ENCODE measurements at regions not wholly inside any gene's neighbourhood (a gene's known extent, or its start where the extent isn't known, plus 50 kb on each side); places are given as distances from the start of the nearest gene placed in this dataset.
"Not testable (repeated sequence)": the region's sequence is repeated elsewhere in the genome, so short reads cannot be mapped to it uniquely, and the experiment has no call there.

DNA sequence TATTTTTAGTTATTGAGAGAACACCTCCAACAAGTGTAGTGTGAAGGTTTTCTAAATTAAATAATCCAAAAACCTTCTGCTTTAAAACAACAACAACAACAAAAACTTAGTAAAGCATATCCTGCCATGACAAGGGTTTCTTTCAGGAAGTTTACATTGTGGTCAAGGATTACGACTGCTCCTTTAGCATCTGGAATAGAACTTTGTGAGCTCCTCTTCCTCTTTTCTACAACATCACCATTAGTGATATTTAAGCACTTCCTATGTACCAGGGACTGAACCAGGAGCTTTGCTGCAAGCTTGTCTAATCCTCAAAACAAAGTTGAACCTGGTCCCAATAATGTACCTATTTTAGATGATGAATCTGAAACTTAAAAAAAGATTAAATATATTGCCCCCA, 315.4 kb upstream of the KITLG start:
- Histone ChIP-seq H3K4me1 (ENCODE audit: control insufficient read depth, insufficient read depth, low read length) (no peaks in the 10 kb centered on the region), H3K36me3 (ENCODE audit: control insufficient read depth, insufficient read depth, low read length) (no peaks in the 10 kb centered on the region), H3K9me3 (ENCODE audit: control insufficient read depth, low read length) (no peaks in the 10 kb centered on the region), H3K27me3 (ENCODE audit: control insufficient read depth, insufficient read depth, low read length, poor library complexity, severe bottlenecking) (no peaks in the 10 kb centered on the region), H3K27ac (ENCODE audit: insufficient read depth, low read depth, low read length, poor library complexity, severe bottlenecking) (no peak overlapping the region), H3K4me3 (ENCODE audit: insufficient read depth, low read depth, low read length) (no peak overlapping the region)
- WGBS, 2 experiments: 90 to 95% methylated on average over 1 of the region's 1 CpG

- WGBS, 2 experiments: 93 to 100% methylated on average over 3 of the region's 3 CpGs
Observed at GRCh38 chr12:88893801-88894200, 313.5 kb upstream of the KITLG start.

DNA sequence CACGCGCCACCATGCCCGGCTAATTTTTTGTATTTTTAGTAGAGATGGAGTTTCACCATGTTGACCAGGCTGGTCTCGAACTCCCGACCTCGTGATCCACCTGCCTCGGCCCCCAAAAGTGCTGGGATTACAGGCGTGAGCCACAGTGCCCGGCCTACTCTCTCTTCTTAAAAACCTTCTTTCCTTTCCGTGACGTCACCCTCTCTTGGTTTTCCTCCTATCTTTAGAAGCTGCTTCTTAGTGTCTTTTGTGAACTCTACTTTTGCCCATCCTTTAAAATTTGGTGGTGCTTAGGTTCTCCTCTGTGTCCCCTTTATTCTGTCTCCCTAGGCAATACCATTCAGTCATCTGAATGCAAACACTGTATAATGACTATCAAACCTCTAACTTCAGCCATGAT, 311.2 kb upstream of the KITLG start:
- H3K9me3 ChIP-seq (ENCODE audit: control insufficient read depth, low read length); H3K27ac ChIP-seq (ENCODE audit: insufficient read depth, low read depth, low read length, poor library complexity, severe bottlenecking); H3K4me3 ChIP-seq (ENCODE audit: insufficient read depth, low read depth, low read length); H3K27me3 ChIP-seq (ENCODE audit: control insufficient read depth, insufficient read depth, low read length, poor library complexity, severe bottlenecking); H3K4me1 ChIP-seq (ENCODE audit: control insufficient read depth, insufficient read depth, low read length); H3K36me3 ChIP-seq (ENCODE audit: control insufficient read depth, insufficient read depth, low read length): not testable (repeated sequence)
- WGBS, 2 experiments: 94 to 95% methylated on average over 11 of the region's 11 CpGs

More at GRCh38 chr12:88893801-88894200, 313.5 kb upstream of the KITLG start:
- Histone ChIP-seq H3K9me3 (ENCODE audit: control insufficient read depth, low read length) (no peaks in the 10 kb centered on the region), H3K4me1 (ENCODE audit: control insufficient read depth, insufficient read depth, low read length) (no peaks in the 10 kb centered on the region), H3K4me3 (ENCODE audit: insufficient read depth, low read depth, low read length) (no peak overlapping the region), H3K27ac (ENCODE audit: insufficient read depth, low read depth, low read length, poor library complexity, severe bottlenecking) (no peak overlapping the region), H3K36me3 (ENCODE audit: control insufficient read depth, insufficient read depth, low read length) (no peaks in the 10 kb centered on the region), H3K27me3 (ENCODE audit: control insufficient read depth, insufficient read depth, low read length, poor library complexity, severe bottlenecking) (no peaks in the 10 kb centered on the region)

- no peaks in the 10 kb centered on the region for H3K9me3 ChIP-seq (ENCODE audit: control insufficient read depth, low read length)
- no peaks in the 10 kb centered on the region for H3K4me1 ChIP-seq (ENCODE audit: control insufficient read depth, insufficient read depth, low read length)
- no peak overlapping the region for H3K4me3 ChIP-seq (ENCODE audit: insufficient read depth, low read depth, low read length)
- no peak overlapping the region for H3K27ac ChIP-seq (ENCODE audit: insufficient read depth, low read depth, low read length, poor library complexity, severe bottlenecking)
- whole genome bisulfite sequencing, 2 experiments: 100% methylated on average over 1 of the region's 2 CpGs; no CpG with 5 or more reads in 1 of the 2 experiments
- no peaks in the 10 kb centered on the region for H3K27me3 ChIP-seq (ENCODE audit: control insufficient read depth, insufficient read depth, low read length, poor library complexity, severe bottlenecking)
- H3K36me3 ChIP-seq (ENCODE audit: control insufficient read depth, insufficient read depth, low read length): no peaks in the 10 kb centered on the region
Observed at GRCh38 chr12:88889326-88890110, 309.2 kb upstream of the KITLG start.

- Histone ChIP-seq H3K27ac (ENCODE audit: insufficient read depth, low read depth, low read length, poor library complexity, severe bottlenecking) (no peak overlapping the region), H3K36me3 (ENCODE audit: control insufficient read depth, insufficient read depth, low read length) (no peaks in the 10 kb centered on the region), H3K9me3 (ENCODE audit: control insufficient read depth, low read length) (no peaks in the 10 kb centered on the region), H3K4me3 (ENCODE audit: insufficient read depth, low read depth, low read length) (no peak overlapping the region), H3K4me1 (ENCODE audit: control insufficient read depth, insufficient read depth, low read length) (no peaks in the 10 kb centered on the region), H3K27me3 (ENCODE audit: control insufficient read depth, insufficient read depth, low read length, poor library complexity, severe bottlenecking) (no peaks in the 10 kb centered on the region)
- 95 to 100% methylated on average over 2 of the region's 2 CpGs for WGBS, 2 experiments
Observed at GRCh38 chr12:88884600-88884999, 304.3 kb upstream of the KITLG start.

DNA sequence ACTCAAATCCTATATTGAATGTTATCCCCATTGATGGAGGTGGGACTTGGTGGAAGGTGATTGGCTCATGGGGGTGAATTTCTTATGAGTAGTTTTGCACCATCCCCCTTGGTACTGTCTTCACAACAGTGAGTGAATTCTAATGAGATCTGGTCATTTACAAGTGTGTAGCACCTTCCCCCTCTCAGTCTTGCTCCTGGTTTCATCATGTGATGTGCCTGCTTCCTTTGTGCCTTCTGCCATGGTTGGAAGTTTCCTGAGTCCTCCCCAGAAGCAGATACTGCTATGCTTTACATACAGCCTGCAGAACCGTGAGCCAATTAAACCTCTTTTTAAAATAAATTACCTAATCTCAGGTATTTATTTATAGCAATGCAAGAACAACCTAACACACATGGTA, 302.4 kb upstream of the KITLG start:
- Histone ChIP-seq H3K27ac (ENCODE audit: insufficient read depth, low read depth, low read length, poor library complexity, severe bottlenecking) (no peak overlapping the region), H3K4me3 (ENCODE audit: insufficient read depth, low read depth, low read length) (no peak overlapping the region), H3K36me3 (ENCODE audit: control insufficient read depth, insufficient read depth, low read length) (no peaks in the 10 kb centered on the region), H3K27me3 (ENCODE audit: control insufficient read depth, insufficient read depth, low read length, poor library complexity, severe bottlenecking) (no peaks in the 10 kb centered on the region), H3K4me1 (ENCODE audit: control insufficient read depth, insufficient read depth, low read length) (no peaks in the 10 kb centered on the region), H3K9me3 (ENCODE audit: control insufficient read depth, low read length) (no peaks in the 10 kb centered on the region)
- WGBS, 2 experiments: 67 to 80% methylated on average over 1 of the region's 1 CpG

- Histone ChIP-seq H3K9me3 (ENCODE audit: control insufficient read depth, low read length) (no peaks in the 10 kb centered on the region), H3K36me3 (ENCODE audit: control insufficient read depth, insufficient read depth, low read length) (no peaks in the 10 kb centered on the region), H3K4me1 (ENCODE audit: control insufficient read depth, insufficient read depth, low read length) (no peaks in the 10 kb centered on the region), H3K4me3 (ENCODE audit: insufficient read depth, low read depth, low read length) (no peak overlapping the region), H3K27ac (ENCODE audit: insufficient read depth, low read depth, low read length, poor library complexity, severe bottlenecking) (no peak overlapping the region), H3K27me3 (ENCODE audit: control insufficient read depth, insufficient read depth, low read length, poor library complexity, severe bottlenecking) (no peaks in the 10 kb centered on the region)
- 95 to 100% methylated on average over 1 to 2 of the region's 2 CpGs for WGBS, 2 experiments
Observed at GRCh38 chr12:88880051-88880450, 299.8 kb upstream of the KITLG start.

DNA sequence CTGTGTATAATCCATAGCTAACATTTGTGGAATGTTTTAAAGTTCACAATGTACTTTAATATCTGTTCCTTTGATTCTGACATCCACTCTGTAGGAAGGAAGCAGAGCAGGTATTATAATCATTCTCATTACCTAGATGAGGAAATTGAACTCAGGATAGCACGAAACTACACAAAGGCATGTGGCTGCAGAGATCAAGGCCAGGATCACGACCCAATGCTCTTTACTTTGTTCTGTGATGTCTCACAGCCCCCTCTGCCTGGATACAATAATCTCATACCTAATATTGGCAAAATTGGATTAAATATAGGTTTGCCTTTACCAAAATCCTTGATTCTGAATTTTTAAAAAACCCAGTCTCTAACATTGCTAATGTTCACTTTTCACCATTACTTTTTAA, 298.0 kb upstream of the KITLG start:
- no peaks in the 10 kb centered on the region for H3K9me3 ChIP-seq (ENCODE audit: control insufficient read depth, low read length)
- WGBS, 2 experiments: 90 to 93% methylated on average over 2 of the region's 2 CpGs
- no peaks in the 10 kb centered on the region for H3K4me1 ChIP-seq (ENCODE audit: control insufficient read depth, insufficient read depth, low read length)
- no peaks in the 10 kb centered on the region for H3K27me3 ChIP-seq (ENCODE audit: control insufficient read depth, insufficient read depth, low read length, poor library complexity, severe bottlenecking)
- no peak overlapping the region for H3K4me3 ChIP-seq (ENCODE audit: insufficient read depth, low read depth, low read length)
- H3K36me3 ChIP-seq (ENCODE audit: control insufficient read depth, insufficient read depth, low read length): no peaks in the 10 kb centered on the region
- no peak overlapping the region for H3K27ac ChIP-seq (ENCODE audit: insufficient read depth, low read depth, low read length, poor library complexity, severe bottlenecking)

DNA sequence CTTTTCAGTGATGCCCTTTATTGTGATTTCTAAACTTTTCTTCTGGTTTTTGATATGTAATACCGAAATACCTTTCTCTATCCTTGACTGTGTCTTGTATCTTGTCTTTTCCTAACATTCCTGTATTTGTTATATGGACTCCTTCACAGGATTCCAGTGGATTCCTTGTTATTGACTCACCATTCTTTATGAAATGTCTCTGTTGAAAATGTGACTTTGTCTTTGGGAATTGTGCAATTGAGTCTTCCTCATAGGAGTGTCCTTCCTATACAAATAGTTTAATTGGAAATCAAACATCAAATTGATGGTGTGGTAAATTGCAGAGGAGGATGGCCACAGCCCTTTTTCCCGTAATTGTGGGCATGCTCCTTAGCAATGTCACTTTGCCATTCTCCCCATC, 296.6 kb upstream of the KITLG start:
- no peaks in the 10 kb centered on the region for H3K27me3 ChIP-seq (ENCODE audit: control insufficient read depth, insufficient read depth, low read length, poor library complexity, severe bottlenecking)
- no peaks in the 10 kb centered on the region for H3K4me1 ChIP-seq (ENCODE audit: control insufficient read depth, insufficient read depth, low read length)
- no peaks in the 10 kb centered on the region for H3K9me3 ChIP-seq (ENCODE audit: control insufficient read depth, low read length)
- H3K4me3 ChIP-seq (ENCODE audit: insufficient read depth, low read depth, low read length): no peak overlapping the region
- H3K27ac ChIP-seq (ENCODE audit: insufficient read depth, low read depth, low read length, poor library complexity, severe bottlenecking): no peak overlapping the region
- no peaks in the 10 kb centered on the region for H3K36me3 ChIP-seq (ENCODE audit: control insufficient read depth, insufficient read depth, low read length)
- 80 to 85% methylated on average over 1 to 2 of the region's 2 CpGs for WGBS, 2 experiments

DNA sequence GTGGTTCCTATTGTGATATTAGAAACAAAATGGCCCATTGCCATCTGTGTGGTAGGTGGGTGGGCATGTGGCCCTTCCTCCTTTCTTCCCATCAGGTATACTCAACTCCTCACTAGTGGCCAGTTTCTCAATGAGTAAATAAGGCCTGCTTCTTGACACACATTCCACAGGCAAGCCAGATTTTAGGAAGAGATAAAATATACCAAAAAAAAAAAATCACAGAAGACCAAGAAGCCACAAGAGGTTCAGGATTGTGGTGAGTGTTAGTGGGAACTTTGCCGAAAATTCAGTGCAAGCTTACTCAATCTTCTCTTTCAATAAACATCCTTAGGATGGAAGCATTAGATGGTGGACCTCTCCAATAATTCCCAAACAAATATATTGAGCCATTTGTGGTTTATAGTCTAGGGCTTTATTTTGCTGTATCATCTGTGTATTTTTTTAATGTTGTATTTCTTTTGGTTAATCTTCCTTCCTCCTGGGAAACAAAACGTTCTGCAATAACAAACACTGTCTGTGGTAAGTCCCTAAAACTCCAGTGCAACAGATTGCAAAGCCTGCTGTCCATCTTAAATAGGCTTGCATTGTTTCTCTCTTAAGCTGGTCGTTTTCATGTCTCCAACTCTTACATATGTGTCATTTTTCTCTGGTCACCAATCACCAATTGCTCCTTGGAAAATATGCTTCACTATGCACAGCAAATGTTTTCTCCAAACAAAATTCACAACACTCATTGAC, 289.9 kb upstream of the KITLG start:
- WGBS, 2 experiments: 72 to 83% methylated on average over 2 to 3 of the region's 3 CpGs
- no peaks in the 10 kb centered on the region for H3K9me3 ChIP-seq (ENCODE audit: control insufficient read depth, low read length)
- H3K27me3 ChIP-seq (ENCODE audit: control insufficient read depth, insufficient read depth, low read length, poor library complexity, severe bottlenecking): no peaks in the 10 kb centered on the region
- H3K27ac ChIP-seq (ENCODE audit: insufficient read depth, low read depth, low read length, poor library complexity, severe bottlenecking): no peak overlapping the region
- no peak overlapping the region for H3K4me3 ChIP-seq (ENCODE audit: insufficient read depth, low read depth, low read length)
- H3K36me3 ChIP-seq (ENCODE audit: control insufficient read depth, insufficient read depth, low read length): no peaks in the 10 kb centered on the region
- H3K4me1 ChIP-seq (ENCODE audit: control insufficient read depth, insufficient read depth, low read length): no peaks in the 10 kb centered on the region
